HG02973 (cell line): ENCODE measurements at regions not wholly inside any gene's neighbourhood (a gene's known extent, or its start where the extent isn't known, plus 50 kb on each side); places are given as distances from the start of the nearest gene placed in this dataset.

Source experiments
- ATAC-seq: cut with Tn5 transposase; IDR thresholded peaks from one replicate; pipeline ENCODE4 v1.9.1; 2021; ENCODE audit warnings: moderate library complexity; ENCODE audit not compliant: unreplicated experiment

GRCh38 chr4:116453127-116453526 lies 632.2 kb downstream of the TRAM1L1 start:
- ATAC-seq = no peak

GRCh38 chr4:116449764-116450163 lies 635.6 kb downstream of the TRAM1L1 start:
- ATAC-seq = no peak

GRCh38 chr4:116444117-116444516 lies 641.3 kb downstream of the TRAM1L1 start:
- no peak for ATAC-seq

GRCh38 chr4:116438981-116439729 lies 646.2 kb downstream of the TRAM1L1 start:
- ATAC-seq = no peak

GRCh38 chr4:116438417-116438816 lies 647.0 kb downstream of the TRAM1L1 start:
- no peak for ATAC-seq

- no peak for ATAC-seq
These were observed 657.7 kb downstream of the TRAM1L1 start for GRCh38 chr4:116427666-116428065.

GRCh38 chr4:116413222-116413621 lies 672.2 kb downstream of the TRAM1L1 start:
- no peak for ATAC-seq

GRCh38 chr4:116401293-116401692 lies 684.1 kb downstream of the TRAM1L1 start:
- ATAC-seq = no peak

- no peak for ATAC-seq
These were observed 684.9 kb downstream of the TRAM1L1 start for GRCh38 chr4:116400480-116400879.

- no peak for ATAC-seq
These were observed 687.7 kb downstream of the TRAM1L1 start for GRCh38 chr4:116397714-116398113.

GRCh38 chr4:116397291-116397690 lies 688.1 kb downstream of the TRAM1L1 start:
- ATAC-seq = no peak

- no peak for ATAC-seq
These were observed 690.0 kb downstream of the TRAM1L1 start for GRCh38 chr4:116395408-116395807.

- no peak for ATAC-seq
These were observed 694.4 kb downstream of the TRAM1L1 start for GRCh38 chr4:116391020-116391419.

- ATAC-seq = no peak
These were observed 696.2 kb downstream of the TRAM1L1 start for GRCh38 chr4:116389139-116389538.

- no peak for ATAC-seq
These were observed 697.4 kb downstream of the TRAM1L1 start for GRCh38 chr4:116387937-116388474.

- ATAC-seq = no peak
These were observed 698.5 kb downstream of the TRAM1L1 start for GRCh38 chr4:116386856-116387255.

- ATAC-seq = no peak
These were observed 699.8 kb downstream of the TRAM1L1 start for GRCh38 chr4:116385583-116385982.

- no peak for ATAC-seq
These were observed 710.6 kb downstream of the TRAM1L1 start for GRCh38 chr4:116374815-116375214.

GRCh38 chr4:116362583-116362982 lies 722.8 kb downstream of the TRAM1L1 start:
- no peak for ATAC-seq

GRCh38 chr4:116361790-116362189 lies 723.6 kb downstream of the TRAM1L1 start:
- no peak for ATAC-seq

- peak; percentile 98 for ATAC-seq
These were observed 726.6 kb downstream of the TRAM1L1 start for GRCh38 chr4:116358633-116359222.

- no peak for ATAC-seq
These were observed 727.6 kb downstream of the TRAM1L1 start for GRCh38 chr4:116357758-116358157.
